Fibroblast of the aortic adventitia (primary cell): ENCODE measurements at regions not wholly inside any gene's neighbourhood (a gene's known extent, or its start where the extent isn't known, plus 50 kb on each side); places are given as distances from the start of the nearest gene placed in this dataset.
"Not testable (repeated sequence)": the region's sequence is repeated elsewhere in the genome, so short reads cannot be mapped to it uniquely, and the experiment has no call there.

Experiments
- DNase-seq: peaks from one replicate; pipeline ENCODE4 v3.0.0-alpha.2; 2010; ENCODE audit warnings: low read depth
- H3K4me3 ChIP-seq: 2 replicates; pipeline ENCODE4 v1.5.1; 2011; ENCODE audit warnings: low read depth, mild to moderate bottlenecking, control low read depth, low read length, moderate library complexity
- TF ChIP-seq, protein P1 (sequence below): IDR thresholded peaks from 2 replicates; pipeline ENCODE4 v1.5.1; 2011; ENCODE audit warnings: mild to moderate bottlenecking, low read length, control low read depth, inconsistent platforms; ENCODE audit not compliant: insufficient read depth

DNA sequence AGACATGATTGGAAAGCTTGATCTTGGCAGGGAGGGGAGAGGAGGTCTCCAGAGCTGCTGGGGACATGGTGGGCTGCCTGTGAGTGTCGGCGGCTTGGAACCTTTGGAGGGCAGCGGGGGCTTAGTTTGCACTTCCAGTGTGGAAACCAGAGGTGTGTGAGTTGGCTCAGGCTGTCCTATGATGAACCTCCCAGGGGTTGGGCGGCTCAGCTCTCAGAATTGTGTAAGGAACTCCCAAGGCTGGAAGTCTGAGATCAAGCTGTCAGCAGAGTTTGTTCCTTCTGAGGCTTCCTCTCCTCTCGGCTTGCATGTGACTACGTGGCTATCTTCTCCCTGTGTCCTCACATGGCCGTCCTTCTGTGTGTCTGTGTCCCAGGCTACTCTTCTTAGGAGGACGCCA lies 87.9 kb upstream of the B3GAT1 start:
- H3K4me3 ChIP-seq, result no peak overlapping the region
- TF ChIP-seq, protein P1, sequence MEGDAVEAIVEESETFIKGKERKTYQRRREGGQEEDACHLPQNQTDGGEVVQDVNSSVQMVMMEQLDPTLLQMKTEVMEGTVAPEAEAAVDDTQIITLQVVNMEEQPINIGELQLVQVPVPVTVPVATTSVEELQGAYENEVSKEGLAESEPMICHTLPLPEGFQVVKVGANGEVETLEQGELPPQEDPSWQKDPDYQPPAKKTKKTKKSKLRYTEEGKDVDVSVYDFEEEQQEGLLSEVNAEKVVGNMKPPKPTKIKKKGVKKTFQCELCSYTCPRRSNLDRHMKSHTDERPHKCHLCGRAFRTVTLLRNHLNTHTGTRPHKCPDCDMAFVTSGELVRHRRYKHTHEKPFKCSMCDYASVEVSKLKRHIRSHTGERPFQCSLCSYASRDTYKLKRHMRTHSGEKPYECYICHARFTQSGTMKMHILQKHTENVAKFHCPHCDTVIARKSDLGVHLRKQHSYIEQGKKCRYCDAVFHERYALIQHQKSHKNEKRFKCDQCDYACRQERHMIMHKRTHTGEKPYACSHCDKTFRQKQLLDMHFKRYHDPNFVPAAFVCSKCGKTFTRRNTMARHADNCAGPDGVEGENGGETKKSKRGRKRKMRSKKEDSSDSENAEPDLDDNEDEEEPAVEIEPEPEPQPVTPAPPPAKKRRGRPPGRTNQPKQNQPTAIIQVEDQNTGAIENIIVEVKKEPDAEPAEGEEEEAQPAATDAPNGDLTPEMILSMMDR, result no peak
- DNase-seq, result no peak

DNA sequence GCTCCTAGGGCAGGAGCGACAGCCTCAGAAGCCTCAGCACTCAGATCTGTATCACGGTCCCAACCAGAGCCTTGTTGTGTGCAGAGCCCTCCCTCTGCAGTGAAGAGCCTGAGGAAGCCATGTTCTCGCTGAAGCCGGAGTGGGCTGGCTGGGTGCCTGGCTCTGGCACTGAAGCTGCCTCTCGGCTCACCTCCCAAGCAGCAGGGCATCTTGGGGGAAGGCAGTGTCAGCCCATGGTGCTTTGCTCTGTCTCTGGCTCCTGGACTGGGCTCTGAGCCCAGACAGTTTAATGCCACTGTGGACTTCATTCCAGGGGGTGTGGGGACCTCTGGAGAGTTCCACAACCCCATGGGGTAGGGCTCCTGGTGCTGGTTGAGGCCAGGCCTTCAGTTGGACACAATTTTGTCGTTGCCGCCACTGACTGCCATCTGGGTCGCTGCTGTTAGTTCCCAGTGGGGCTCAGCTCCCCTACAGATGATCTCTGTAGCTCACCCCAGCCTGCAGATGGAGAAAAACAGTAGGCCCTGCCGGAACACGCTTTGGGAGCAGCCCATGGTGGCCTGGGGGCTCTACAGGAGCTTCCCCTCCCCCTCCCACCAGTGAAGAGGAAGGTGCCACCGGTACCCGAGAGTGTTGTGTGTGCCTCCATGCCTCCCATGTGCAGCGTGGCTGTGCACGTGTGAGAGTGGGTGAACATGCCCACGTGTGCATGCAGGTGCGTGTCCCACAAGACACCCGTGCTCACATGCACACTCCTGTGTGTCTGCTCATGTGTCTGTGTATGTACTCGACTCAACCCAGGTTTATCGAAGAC lies 86.5 kb upstream of the B3GAT1 start:
- no peak for DNase-seq
- TF ChIP-seq, protein P1, result no peak
- no peak overlapping the region for H3K4me3 ChIP-seq

GRCh38 chr11:134497586-134497985 lies 85.5 kb upstream of the B3GAT1 start:
- DNase-seq, result no peak
- TF ChIP-seq, protein P1, result no peak
- no peak overlapping the region for H3K4me3 ChIP-seq

- not testable (repeated sequence) for H3K4me3 ChIP-seq, DNase-seq
These were observed 84.0 kb upstream of the B3GAT1 start for GRCh38 chr11:134496058-134496457.

DNA sequence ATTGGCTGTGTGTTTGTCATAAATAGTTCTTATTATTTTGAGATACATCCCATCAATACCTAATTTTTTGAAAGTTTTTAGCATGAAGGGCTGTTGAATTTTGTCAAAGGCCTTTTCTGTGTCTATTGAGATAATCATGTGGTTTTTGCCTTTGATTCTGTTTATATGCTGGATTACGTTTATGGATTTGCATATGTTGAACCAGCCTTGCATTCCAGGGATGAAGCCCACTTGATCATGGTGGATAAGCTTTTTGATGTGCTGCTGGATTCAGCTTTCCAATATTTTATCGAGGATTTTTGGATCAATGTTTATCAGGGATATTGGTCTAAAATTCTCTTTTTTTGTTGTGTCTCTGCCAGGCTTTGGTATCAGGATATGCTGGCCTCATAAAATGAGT lies 82.4 kb upstream of the B3GAT1 start:
- DNase-seq, H3K4me3 ChIP-seq: not testable (repeated sequence)

DNA sequence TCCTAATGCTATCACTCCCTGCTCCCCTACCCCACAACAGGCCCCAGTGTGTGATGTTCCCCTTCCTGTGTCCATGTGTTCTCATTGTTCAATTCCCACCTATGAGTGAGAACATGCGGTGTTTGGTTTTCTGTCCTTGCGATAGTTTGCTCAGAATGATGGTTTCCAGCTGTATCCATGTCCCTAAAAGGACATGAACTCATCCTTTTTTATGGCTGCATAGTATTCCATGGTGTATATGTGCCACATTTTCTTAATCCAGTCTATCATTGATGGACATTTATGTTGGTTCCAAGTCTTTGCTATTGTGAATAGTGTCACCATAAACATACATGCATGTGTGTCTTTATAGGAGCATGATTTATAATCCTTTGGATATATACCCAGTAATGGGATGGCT lies 80.4 kb upstream of the B3GAT1 start:
- not testable (repeated sequence) for DNase-seq, H3K4me3 ChIP-seq

DNA sequence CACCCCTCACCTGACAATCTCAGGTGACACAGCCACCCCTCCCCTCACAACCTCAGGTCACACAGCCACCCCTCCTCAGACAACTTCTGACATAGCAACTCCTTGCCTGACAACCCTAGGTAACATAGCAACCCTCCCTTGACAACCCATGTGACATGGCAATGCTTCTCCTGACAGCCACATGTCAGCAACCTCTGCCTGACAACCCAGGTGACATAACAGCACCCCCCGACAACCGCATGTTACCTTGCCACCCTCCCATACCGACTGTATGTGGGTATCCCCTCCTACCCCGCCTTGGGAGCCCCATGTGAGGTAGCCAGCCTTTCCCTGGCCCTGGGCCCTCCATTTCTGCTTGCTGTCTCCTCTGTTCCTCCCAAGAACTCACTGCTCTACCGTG lies 77.7 kb upstream of the B3GAT1 start:
- TF ChIP-seq, protein P1, result no peak
- no peak for DNase-seq
- H3K4me3 ChIP-seq, result no peak overlapping the region

GRCh38 chr11:134488913-134489312 lies 76.9 kb upstream of the B3GAT1 start:
- TF ChIP-seq, protein P1, result no peak
- H3K4me3 ChIP-seq, result no peak overlapping the region
- no peak for DNase-seq
